Stomach (tissue), 8 donors: ENCODE measurements at regions not wholly inside any gene's neighbourhood (a gene's known extent, or its start where the extent isn't known, plus 50 kb on each side); places are given as distances from the start of the nearest gene placed in this dataset.

Source experiments
- DNase-seq, 2 donors: peaks; one replicate each; pipeline versions ENCODE4 v3.0.0 to v3.0.0-alpha.2; 2013 to 2019
- H3K27ac ChIP-seq, 5 donors: fragments of 200-600 bp in 4 of 5; sonication (generic) in 4 of 5; one replicate each; pipeline ENCODE4 v1.5.1; 2013 to 2019; ENCODE audit warnings: mild to moderate bottlenecking in 1 of 5, moderate library complexity in 1 of 5
- H3K27me3 ChIP-seq, 3 donors: fragments of 200-600 bp; sonication (generic); one replicate each; pipeline ENCODE4 v1.5.1; 2017 to 2019; ENCODE audit warnings: mixed run types in 1 of 3
- H3K36me3 ChIP-seq, 4 donors: fragments of 200-600 bp; sonication (generic); 1 replicate in 3 of 4; 2 replicates in 1 of 4; pipeline ENCODE4 v1.5.1; 2016 to 2019
- H3K4me1 ChIP-seq, 4 donors: fragments of 200-600 bp; sonication (generic); one replicate each; pipeline ENCODE4 v1.5.1; 2016 to 2019
- H3K4me3 ChIP-seq, 4 donors: fragments of 200-600 bp; sonication (generic) in 3 of 4; one replicate each; pipeline ENCODE4 v1.5.1; 2016 to 2019; ENCODE audit warnings: mild to moderate bottlenecking in 1 of 4
- H3K9me3 ChIP-seq, 4 donors: fragments of 200-600 bp; sonication (generic); one replicate each; pipeline ENCODE4 v1.5.1; 2016 to 2019
- EP300 ChIP-seq: sonication (generic); formaldehyde crosslinking; IDR thresholded peaks from one replicate; pipeline ENCODE4 v1.6.1; 2017; ENCODE audit warnings: antibody characterized with exemption
- POLR2A ChIP-seq, 4 donors: fragments of 450-650 bp; IDR thresholded peaks; one replicate each; pipeline ENCODE4 v1.6.1; 2016; ENCODE audit warnings: antibody characterized with exemption in 4 of 4, control low read depth in 2 of 4, mild to moderate bottlenecking in 1 of 4, moderate library complexity in 1 of 4
- POLR2AphosphoS5 ChIP-seq, 3 donors: sonication (generic); formaldehyde crosslinking; IDR thresholded peaks; one replicate each; pipeline ENCODE4 v1.6.1; 2016; ENCODE audit warnings: antibody characterized with exemption in 3 of 3
- WGBS, 5 donors: extraction: QIAGEN DNeasy Blood & Tissue Kit in 3 of 5; methylation state at CpG; one replicate each; pipeline versions ENCODE4 v1.1.5 to v1.1.7; 2013 to 2018; 5-methylcytosine and 5-hydroxymethylcytosine counted together
- intact Hi-C: fragments of 100-400 bp; cut with DNase I; formaldehyde crosslinking; loops from one replicate; pipeline ENCODE4 v1.15.1; 2023; ENCODE audit warnings: low total_unique reads
- TF ChIP-seq, protein P1 (sequence below), 7 experiments: fragments of 450-650 bp in 4 of 7; fragments of 200-600 bp in 3 of 7; sonication (generic) in 3 of 7; IDR thresholded peaks; one replicate each; pipeline ENCODE4 v1.5.1; 2016 to 2019; ENCODE audit warnings: antibody characterized with exemption in 7 of 7, control low read depth in 2 of 7, mild to moderate bottlenecking in 1 of 7
- donor health status: healthy with polysubstance abuse.
- donor health status: Bipolar disorder and iron deficiency.
- donor health status: healthy.

DNA sequence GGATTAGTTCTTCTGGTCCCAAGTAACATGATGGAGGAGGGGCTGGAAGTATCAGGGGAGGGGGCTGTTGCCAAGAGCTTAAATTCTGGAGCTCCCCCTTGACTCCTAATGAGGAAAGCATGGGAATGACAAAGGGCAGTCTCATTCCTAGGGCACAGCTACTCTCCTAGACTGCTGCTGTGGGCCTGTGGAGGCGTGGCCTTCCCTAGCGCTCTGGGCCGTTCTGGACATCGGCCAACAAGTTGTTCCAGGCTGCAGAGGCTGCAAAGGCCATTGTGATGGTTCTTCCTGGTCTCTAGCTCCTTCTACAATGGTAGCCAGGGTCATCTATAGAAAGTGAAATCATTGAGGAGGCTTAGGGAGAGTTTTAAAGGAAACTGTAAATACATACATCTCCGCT is 916.6 kb downstream of the DIAPH3 start:
- no peaks in the 10 kb centered on the region for H3K9me3 ChIP-seq
- 48 to 74% (median 58%) methylated on average over 5 of the region's 5 CpGs for WGBS, 5 donors
- TF ChIP-seq EP300: no peak
- TF ChIP-seq POLR2AphosphoS5 (IDR thresholded peaks at IDR 0.05): no peak
- TF ChIP-seq POLR2A (IDR thresholded peaks at IDR 0.05): no peak
- TF ChIP-seq, protein P1, sequence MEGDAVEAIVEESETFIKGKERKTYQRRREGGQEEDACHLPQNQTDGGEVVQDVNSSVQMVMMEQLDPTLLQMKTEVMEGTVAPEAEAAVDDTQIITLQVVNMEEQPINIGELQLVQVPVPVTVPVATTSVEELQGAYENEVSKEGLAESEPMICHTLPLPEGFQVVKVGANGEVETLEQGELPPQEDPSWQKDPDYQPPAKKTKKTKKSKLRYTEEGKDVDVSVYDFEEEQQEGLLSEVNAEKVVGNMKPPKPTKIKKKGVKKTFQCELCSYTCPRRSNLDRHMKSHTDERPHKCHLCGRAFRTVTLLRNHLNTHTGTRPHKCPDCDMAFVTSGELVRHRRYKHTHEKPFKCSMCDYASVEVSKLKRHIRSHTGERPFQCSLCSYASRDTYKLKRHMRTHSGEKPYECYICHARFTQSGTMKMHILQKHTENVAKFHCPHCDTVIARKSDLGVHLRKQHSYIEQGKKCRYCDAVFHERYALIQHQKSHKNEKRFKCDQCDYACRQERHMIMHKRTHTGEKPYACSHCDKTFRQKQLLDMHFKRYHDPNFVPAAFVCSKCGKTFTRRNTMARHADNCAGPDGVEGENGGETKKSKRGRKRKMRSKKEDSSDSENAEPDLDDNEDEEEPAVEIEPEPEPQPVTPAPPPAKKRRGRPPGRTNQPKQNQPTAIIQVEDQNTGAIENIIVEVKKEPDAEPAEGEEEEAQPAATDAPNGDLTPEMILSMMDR (IDR thresholded peaks at IDR 0.05): no peak
- H3K36me3 ChIP-seq: no peaks in the 10 kb centered on the region
- peak; percentile 49 to 59 for DNase-seq
- no peaks in the 10 kb centered on the region for H3K4me1 ChIP-seq
- H3K27ac ChIP-seq: no peak overlapping the region
- H3K4me3 ChIP-seq: no peak overlapping the region
- intact Hi-C loops: no loop called here
- H3K27me3 ChIP-seq: no peaks in the 10 kb centered on the region

DNA sequence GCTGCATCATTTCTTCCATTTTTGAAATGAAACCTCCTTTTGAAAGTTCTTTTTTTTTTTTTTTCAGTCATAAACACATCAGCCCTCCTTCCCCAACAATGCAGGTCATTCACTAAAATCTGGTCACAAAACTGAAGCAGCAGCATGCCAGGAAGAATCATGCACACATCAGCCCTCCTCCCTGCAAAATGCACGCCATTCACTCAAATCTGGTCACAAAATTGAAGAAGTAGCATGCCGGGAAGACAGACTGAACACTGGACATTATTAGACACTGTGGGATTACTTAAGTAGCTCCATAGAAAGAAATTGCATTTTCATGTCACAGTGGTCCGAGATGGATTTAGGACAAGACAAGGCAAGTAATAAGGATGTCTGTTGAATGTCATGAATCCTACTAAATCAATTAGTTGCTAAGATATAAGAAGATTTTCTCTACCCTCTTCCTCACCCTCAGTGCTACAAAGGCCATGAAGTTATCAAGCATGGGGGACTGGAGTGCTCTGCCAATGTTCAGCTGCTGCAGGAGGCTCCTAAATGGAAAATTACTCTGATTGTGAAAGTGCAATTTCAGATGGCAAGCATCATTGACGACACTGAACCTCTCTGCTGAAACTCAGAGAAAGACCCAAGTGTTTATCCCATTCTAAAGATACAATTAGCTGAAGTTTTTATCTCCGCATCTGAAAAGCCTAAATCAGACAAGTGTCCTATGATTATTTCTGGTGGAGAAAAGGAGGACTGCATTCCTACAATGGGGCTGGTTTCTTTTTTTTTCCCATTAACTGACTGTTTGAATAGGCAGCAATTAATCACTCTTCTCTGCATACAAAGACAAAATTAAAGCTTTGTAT is 913.2 kb downstream of the DIAPH3 start:
- Histone ChIP-seq H3K4me3 (no peak overlapping the region), H3K36me3 (no peaks in the 10 kb centered on the region), H3K9me3 (no peaks in the 10 kb centered on the region), H3K27ac (no peak overlapping the region), H3K4me1 (no peaks in the 10 kb centered on the region), H3K27me3 (no peaks in the 10 kb centered on the region)
- peak in 1 of 2 donors; percentile 42 for DNase-seq
- no peak for TF ChIP-seq EP300
- TF ChIP-seq, protein P1 (IDR thresholded peaks at IDR 0.05): no peak
- TF ChIP-seq POLR2A (IDR thresholded peaks at IDR 0.05): no peak
- no peak for TF ChIP-seq POLR2AphosphoS5 (IDR thresholded peaks at IDR 0.05)
- intact Hi-C loops: no loop called here
- WGBS, 5 donors: 84 to 89% (median 85%) methylated on average over 5 of the region's 5 CpGs

DNA sequence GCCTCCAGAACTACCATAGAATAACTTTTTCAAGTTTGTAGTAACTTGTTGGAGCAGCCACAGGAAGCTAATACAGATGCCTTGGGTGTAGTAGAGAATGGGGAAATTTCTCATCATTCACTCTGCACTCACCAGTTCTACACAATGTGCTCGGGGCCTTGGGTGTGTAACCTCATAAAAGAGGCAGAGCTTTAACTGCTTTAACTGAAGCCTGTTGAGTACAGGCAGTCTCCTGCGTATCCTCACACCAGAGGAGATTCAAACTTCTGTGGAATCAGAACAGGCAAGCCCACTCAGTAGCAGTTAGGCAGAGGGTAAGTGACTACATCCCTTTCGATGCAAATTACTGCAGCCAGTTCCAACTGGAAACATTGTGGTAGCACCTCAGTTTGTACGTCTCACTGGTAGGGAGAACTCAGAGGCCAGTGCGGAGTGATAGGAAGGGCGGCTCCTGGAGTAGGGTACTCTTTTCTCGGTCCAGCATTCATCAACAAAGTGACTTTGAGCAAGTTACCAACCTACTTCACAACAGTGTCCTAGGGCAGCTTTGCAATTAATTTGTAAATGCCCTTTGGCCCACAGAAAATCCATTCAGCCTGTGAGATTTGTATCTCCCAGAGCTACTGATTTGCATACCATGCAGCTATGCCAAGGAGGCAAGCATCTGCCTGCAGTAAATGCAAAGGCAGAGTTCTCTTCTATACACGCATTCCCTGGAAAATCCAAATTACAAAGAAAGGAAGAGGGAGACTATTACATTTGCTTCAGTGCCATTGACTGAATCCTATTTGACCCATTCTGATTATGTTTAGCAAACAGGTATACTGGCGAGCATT is 904.3 kb downstream of the DIAPH3 start:
- Histone ChIP-seq H3K36me3 (no peaks in the 10 kb centered on the region), H3K4me1 (no peaks in the 10 kb centered on the region), H3K27ac (no peak overlapping the region), H3K27me3 (no peaks in the 10 kb centered on the region), H3K9me3 (no peaks in the 10 kb centered on the region), H3K4me3 (no peak overlapping the region)
- TF ChIP-seq POLR2A (IDR thresholded peaks at IDR 0.05) (no peak), POLR2AphosphoS5 (IDR thresholded peaks at IDR 0.05) (no peak), EP300 (no peak)
- TF ChIP-seq, protein P1 (IDR thresholded peaks at IDR 0.05): no peak
- intact Hi-C loops: no loop called here
- no peak for DNase-seq
- 80 to 94% (median 93%) methylated on average over 9 of the region's 9 CpGs for WGBS, 5 donors

DNA sequence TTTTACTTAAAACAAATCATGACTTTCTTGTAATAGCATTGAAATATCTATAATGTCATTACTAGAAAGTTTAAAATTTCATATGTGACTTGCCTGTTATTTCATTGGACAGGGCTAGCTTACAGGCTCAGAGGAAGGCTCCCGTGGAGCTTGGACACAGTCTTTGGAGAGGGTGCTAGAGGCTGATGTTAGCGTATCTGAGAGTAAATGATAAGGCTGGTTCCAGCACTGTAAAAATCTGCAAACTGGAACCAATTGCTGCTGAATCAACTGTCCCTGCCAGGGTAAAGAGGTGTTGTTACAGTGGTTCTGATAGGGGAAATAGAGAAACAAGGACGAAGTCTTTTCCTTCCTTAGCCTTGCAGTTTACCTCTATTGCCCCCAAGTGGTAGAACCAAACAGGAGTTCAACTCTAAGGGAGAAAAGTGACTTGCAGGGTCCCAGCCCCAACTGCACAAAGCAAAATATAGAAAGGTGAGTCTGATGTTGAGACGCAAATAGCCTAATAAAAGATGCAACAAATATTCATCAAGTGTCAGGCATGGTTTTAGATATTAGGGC is 901.7 kb downstream of the DIAPH3 start:
- no peak for TF ChIP-seq POLR2AphosphoS5 (IDR thresholded peaks at IDR 0.05)
- TF ChIP-seq EP300: no peak
- TF ChIP-seq, protein P1 (IDR thresholded peaks at IDR 0.05): no peak
- no peaks in the 10 kb centered on the region for H3K9me3 ChIP-seq
- intact Hi-C loops: no loop called here
- DNase-seq: peak in 1 of 2 donors; percentile 22
- H3K36me3 ChIP-seq: no peaks in the 10 kb centered on the region
- H3K4me3 ChIP-seq: no peak overlapping the region
- 71 to 79% (median 77%) methylated on average over 4 of the region's 4 CpGs for WGBS, 5 donors
- no peaks in the 10 kb centered on the region for H3K4me1 ChIP-seq
- no peaks in the 10 kb centered on the region for H3K27me3 ChIP-seq
- no peak overlapping the region for H3K27ac ChIP-seq
